Keratinocyte (primary cell): ENCODE measurements at regions not wholly inside any gene's neighbourhood (a gene's known extent, or its start where the extent isn't known, plus 50 kb on each side); places are given as distances from the start of the nearest gene placed in this dataset.

Experiments
- DNase-seq: peaks from one replicate; pipeline ENCODE4 v3.0.0-alpha.2; 2011; ENCODE audit warnings: low read depth, missing footprints, low spot score
- FAIRE-seq: peaks from 2 replicates; lab custom pipeline; 2011; peaks lifted over from hg19 to GRCh38; lab: Jason Lieb, UNC
- H2AFZ ChIP-seq: 2 replicates; pipeline ENCODE4 v1.6.0; 2012; ENCODE audit warnings: low read length, control low read depth, inconsistent platforms; ENCODE audit not compliant: control insufficient read depth
- H3K27ac ChIP-seq: 2 replicates; pipeline ENCODE4 v1.5.1; 2011; ENCODE audit warnings: low read length; ENCODE audit not compliant: control insufficient read depth, insufficient read depth
- H3K27me3 ChIP-seq: 3 replicates; pipeline ENCODE4 v1.6.0; 2011; ENCODE audit warnings: low read length; ENCODE audit not compliant: control insufficient read depth, insufficient read depth; ENCODE audit errors: extremely low read depth
- H3K36me3 ChIP-seq, 2 experiments: 2 replicates in 1 of 2; 3 replicates in 1 of 2; pipeline ENCODE4 v1.5.1; 2011; ENCODE audit warnings: low read length in 2 of 2, mild to moderate bottlenecking in 1 of 2; ENCODE audit not compliant: control insufficient read depth in 2 of 2, insufficient read depth in 2 of 2; ENCODE audit errors: extremely low read depth in 1 of 2
- H3K4me1 ChIP-seq: 3 replicates; pipeline ENCODE4 v1.5.1; 2011; ENCODE audit warnings: low read length; ENCODE audit not compliant: control insufficient read depth, insufficient read depth; ENCODE audit errors: extremely low read depth
- H3K4me2 ChIP-seq: 3 replicates; pipeline ENCODE4 v1.6.0; 2011; ENCODE audit warnings: low read depth, low read length; ENCODE audit not compliant: control insufficient read depth, insufficient read depth; ENCODE audit errors: extremely low read depth
- H3K4me3 ChIP-seq, 3 experiments: fragments of 200-600 bp in 1 of 3; sonication (generic) in 1 of 3; 2 replicates in 2 of 3; 3 replicates in 1 of 3; pipeline ENCODE4 v1.5.1; 2011 to 2016; ENCODE audit warnings: low read length in 3 of 3, mild to moderate bottlenecking in 3 of 3, control low read depth in 2 of 3, inconsistent platforms in 1 of 3, low read depth in 1 of 3, mixed read lengths in 1 of 3, mixed run types in 1 of 3, moderate library complexity in 1 of 3; ENCODE audit not compliant: control insufficient read depth in 2 of 3, insufficient read depth in 2 of 3; ENCODE audit errors: extremely low read depth in 1 of 3
- H3K79me2 ChIP-seq: 2 replicates; pipeline ENCODE4 v1.6.0; 2012; ENCODE audit warnings: low read length; ENCODE audit not compliant: control insufficient read depth, insufficient read depth
- H3K9ac ChIP-seq: 3 replicates; pipeline ENCODE4 v1.6.0; 2011; ENCODE audit warnings: low read length; ENCODE audit not compliant: control insufficient read depth, insufficient read depth; ENCODE audit errors: extremely low read depth
- H3K9me1 ChIP-seq: 3 replicates; pipeline ENCODE4 v1.6.0; 2011; ENCODE audit warnings: low read length; ENCODE audit not compliant: control insufficient read depth, insufficient read depth; ENCODE audit errors: extremely low read depth
- H3K9me3 ChIP-seq: 2 replicates; pipeline ENCODE4 v1.5.1; 2012; ENCODE audit warnings: low read depth, low read length; ENCODE audit not compliant: control insufficient read depth
- H4K20me1 ChIP-seq: 3 replicates; pipeline ENCODE4 v1.6.0; 2011; ENCODE audit warnings: low read length; ENCODE audit not compliant: control insufficient read depth, insufficient read depth; ENCODE audit errors: extremely low read depth
- CTCF ChIP-seq, 3 experiments: IDR thresholded peaks in 1 of 3; conservative IDR thresholded peaks in 1 of 3; optimal IDR thresholded peaks in 1 of 3; 2 replicates in 2 of 3; 3 replicates in 1 of 3; pipeline versions ENCODE3 to v1.5.1; 2011; ENCODE audit warnings: low read length in 3 of 3, mild to moderate bottlenecking in 3 of 3, moderate library complexity in 2 of 3, control low read depth in 1 of 3, inconsistent platforms in 1 of 3; ENCODE audit not compliant: insufficient read depth in 2 of 3; ENCODE audit errors: extremely low read depth in 1 of 3
- EZH2 ChIP-seq: IDR thresholded peaks from one replicate; pipeline ENCODE4 v1.6.1; 2012; ENCODE audit warnings: inconsistent platforms, mild to moderate bottlenecking, low read length, moderate library complexity
- dilution Hi-C: fragments of 300-500 bp; cut with MboI; formaldehyde crosslinking; loops from one replicate; pipeline ENCODE4 v1.7.0; 2020; ENCODE audit warnings: low sequenced_read_pairs; ENCODE audit not compliant: extremely low pct_ligation_motif_present

GRCh38 chr2:156177654-156178053 is 154.9 kb downstream of the NR4A2 start:
- no peaks in the 10 kb centered on the region for H3K27me3 ChIP-seq
- H3K4me3 ChIP-seq = no peak overlapping the region
- H3K4me2 ChIP-seq = no peak overlapping the region
- TF ChIP-seq CTCF (optimal IDR thresholded peaks at IDR 0.05 in 1 of 3, IDR thresholded peaks at IDR 0.05 in 1 of 3, conservative IDR thresholded peaks at IDR 0.05 in 1 of 3; ENCODE audit: extremely low read depth in 1 of 3, insufficient read depth in 2 of 3, low read length in 3 of 3) = no peak
- no peak for TF ChIP-seq EZH2
- no peaks in the 10 kb centered on the region for H3K9me3 ChIP-seq
- no peak overlapping the region for H2AFZ ChIP-seq
- H4K20me1 ChIP-seq = no peaks in the 10 kb centered on the region
- dilution Hi-C loops = no loop called here
- no peak overlapping the region for H3K9ac ChIP-seq
- DNase-seq (no peak), FAIRE-seq (no peak)
- no peaks in the 10 kb centered on the region for H3K36me3 ChIP-seq
- no peak overlapping the region for H3K27ac ChIP-seq
- H3K79me2 ChIP-seq = no peaks in the 10 kb centered on the region
- H3K9me1 ChIP-seq = no peaks in the 10 kb centered on the region
- peaks cover 17% of the 10 kb centered on the region for H3K4me1 ChIP-seq

- DNase-seq (no peak), FAIRE-seq (no peak)
- TF ChIP-seq EZH2 (no peak), CTCF (optimal IDR thresholded peaks at IDR 0.05 in 1 of 3, IDR thresholded peaks at IDR 0.05 in 1 of 3, conservative IDR thresholded peaks at IDR 0.05 in 1 of 3; ENCODE audit: extremely low read depth in 1 of 3, insufficient read depth in 2 of 3, low read length in 3 of 3) (no peak)
- Histone ChIP-seq H3K27me3 (no peaks in the 10 kb centered on the region), H3K9ac (no peak overlapping the region), H2AFZ (no peak overlapping the region), H3K36me3 (no peaks in the 10 kb centered on the region), H3K27ac (no peak overlapping the region), H3K4me3 (no peak overlapping the region), H3K9me3 (no peaks in the 10 kb centered on the region), H3K4me2 (no peak overlapping the region), H4K20me1 (no peaks in the 10 kb centered on the region), H3K9me1 (no peaks in the 10 kb centered on the region), H3K79me2 (no peaks in the 10 kb centered on the region), H3K4me1 (peaks cover under 1% of the 10 kb centered on the region)
- dilution Hi-C loops = no loop called here
Observed at GRCh38 chr2:156175946-156176345, 156.6 kb downstream of the NR4A2 start.
